SK-N-SH treated with all-trans-retinoic acid at 6 μM for 48 hours (cell line): ENCODE measurements at regions not wholly inside any gene's neighbourhood (a gene's known extent, or its start where the extent isn't known, plus 50 kb on each side); places are given as distances from the start of the nearest gene placed in this dataset.

ENCODE experiments used
- ATAC-seq: fragments of 200-7000 bp; cut with Tn5 transposase; 3 replicates; pipeline ENCODE4 v1.9.1; 2020; ENCODE audit warnings: mild to moderate bottlenecking, moderate library complexity
- ARNTL ChIP-seq: fragments of 450-650 bp; formaldehyde crosslinking; IDR thresholded peaks from 2 replicates; pipeline ENCODE4 v1.5.0; 2020; ENCODE audit warnings: low read depth, mild to moderate bottlenecking, moderate library complexity, borderline replicate concordance
- BACH2 ChIP-seq: fragments of 250-450 bp; sonication (Bioruptor Pico); IDR thresholded peaks from 2 replicates; pipeline ENCODE4 v1.9.0; 2021; ENCODE audit warnings: mild to moderate bottlenecking, borderline replicate concordance
- CSDC2 ChIP-seq: fragments of 250-450 bp; sonication (Bioruptor Pico); IDR thresholded peaks from 2 replicates; pipeline ENCODE4 v1.5.0; 2020; ENCODE audit warnings: mild to moderate bottlenecking, moderate library complexity
- GLIS3 ChIP-seq: fragments of 250-450 bp; sonication (Bioruptor Pico); IDR thresholded peaks from 2 replicates; pipeline ENCODE4 v1.5.0; 2020; ENCODE audit warnings: mild to moderate bottlenecking, moderate library complexity
- ISL1 ChIP-seq: fragments of 250-450 bp; sonication (Bioruptor Pico); IDR thresholded peaks from 2 replicates; pipeline ENCODE4 v2.1.2; 2022; ENCODE audit warnings: mild to moderate bottlenecking, moderate library complexity
- OSR1 ChIP-seq: fragments of 250-450 bp; sonication (Bioruptor Pico); IDR thresholded peaks from 2 replicates; pipeline ENCODE4 v1.8.0; 2022; ENCODE audit warnings: moderate library complexity, mild to moderate bottlenecking, inconsistent platforms
- PPARA ChIP-seq: fragments of 250-450 bp; sonication (Bioruptor Pico); IDR thresholded peaks from 2 replicates; pipeline ENCODE4 v1.5.0; 2020; ENCODE audit warnings: mild to moderate bottlenecking, borderline replicate concordance
- RARB ChIP-seq: fragments of 250-450 bp; sonication (Bioruptor Pico); IDR thresholded peaks from 2 replicates; pipeline ENCODE4 v1.8.0; 2021; ENCODE audit warnings: mild to moderate bottlenecking, moderate library complexity
- SNAI2 ChIP-seq: fragments of 250-450 bp; sonication (Bioruptor Pico); IDR thresholded peaks from 2 replicates; pipeline ENCODE4 v1.5.0; 2020; ENCODE audit warnings: mild to moderate bottlenecking, moderate library complexity
- TCF4 ChIP-seq: fragments of 250-450 bp; sonication (Bioruptor Pico); IDR thresholded peaks from 2 replicates; pipeline ENCODE4 v1.8.0; 2021; ENCODE audit warnings: mild to moderate bottlenecking, moderate library complexity, borderline replicate concordance
- TOX ChIP-seq: fragments of 250-450 bp; sonication (Bioruptor Pico); IDR thresholded peaks from 2 replicates; pipeline ENCODE4 v1.8.0; 2021; ENCODE audit warnings: mild to moderate bottlenecking, moderate library complexity, borderline replicate concordance
- ZC3H10 ChIP-seq: fragments of 250-450 bp; sonication (Bioruptor Pico); IDR thresholded peaks from 2 replicates; pipeline ENCODE4 v1.5.1; 2021; ENCODE audit warnings: mild to moderate bottlenecking, moderate library complexity
- ZFP3 ChIP-seq: fragments of 250-450 bp; sonication (Bioruptor Pico); IDR thresholded peaks from 2 replicates; pipeline ENCODE4 v1.5.0; 2020; ENCODE audit warnings: mild to moderate bottlenecking, moderate library complexity
- ZFP30 ChIP-seq: fragments of 450-650 bp; formaldehyde crosslinking; IDR thresholded peaks from 2 replicates; pipeline ENCODE4 v1.5.0; 2022; ENCODE audit warnings: mild to moderate bottlenecking, moderate library complexity
- ZNF565 ChIP-seq: fragments of 450-650 bp; formaldehyde crosslinking; conservative IDR thresholded peaks from 2 replicates; pipeline ENCODE4 v1.5.0; 2020; ENCODE audit warnings: low read depth, mild to moderate bottlenecking, moderate library complexity
- ZNF70 ChIP-seq: fragments of 450-650 bp; formaldehyde crosslinking; IDR thresholded peaks from 2 replicates; pipeline ENCODE4 v1.5.0; 2020; ENCODE audit warnings: mild to moderate bottlenecking, moderate library complexity
- ZNF8 ChIP-seq: fragments of 450-650 bp; formaldehyde crosslinking; IDR thresholded peaks from 2 replicates; pipeline ENCODE4 v1.5.0; 2020; ENCODE audit warnings: mild to moderate bottlenecking, moderate library complexity
- TF ChIP-seq, protein P1 (sequence below): fragments of 250-450 bp; sonication (Bioruptor Pico); IDR thresholded peaks from 2 replicates; pipeline ENCODE4 v1.5.1; 2020; ENCODE audit warnings: low read depth, mild to moderate bottlenecking, moderate library complexity
- TF ChIP-seq, protein P2 (sequence below): fragments of 250-450 bp; sonication (Bioruptor Pico); IDR thresholded peaks from 2 replicates; pipeline ENCODE4 v1.5.0; 2020; ENCODE audit warnings: mild to moderate bottlenecking, moderate library complexity
- TF ChIP-seq, protein P3 (sequence below): fragments of 250-450 bp; sonication (Bioruptor Pico); IDR thresholded peaks from 2 replicates; pipeline ENCODE4 v1.8.0; 2020; ENCODE audit warnings: mild to moderate bottlenecking, moderate library complexity, borderline replicate concordance

DNA sequence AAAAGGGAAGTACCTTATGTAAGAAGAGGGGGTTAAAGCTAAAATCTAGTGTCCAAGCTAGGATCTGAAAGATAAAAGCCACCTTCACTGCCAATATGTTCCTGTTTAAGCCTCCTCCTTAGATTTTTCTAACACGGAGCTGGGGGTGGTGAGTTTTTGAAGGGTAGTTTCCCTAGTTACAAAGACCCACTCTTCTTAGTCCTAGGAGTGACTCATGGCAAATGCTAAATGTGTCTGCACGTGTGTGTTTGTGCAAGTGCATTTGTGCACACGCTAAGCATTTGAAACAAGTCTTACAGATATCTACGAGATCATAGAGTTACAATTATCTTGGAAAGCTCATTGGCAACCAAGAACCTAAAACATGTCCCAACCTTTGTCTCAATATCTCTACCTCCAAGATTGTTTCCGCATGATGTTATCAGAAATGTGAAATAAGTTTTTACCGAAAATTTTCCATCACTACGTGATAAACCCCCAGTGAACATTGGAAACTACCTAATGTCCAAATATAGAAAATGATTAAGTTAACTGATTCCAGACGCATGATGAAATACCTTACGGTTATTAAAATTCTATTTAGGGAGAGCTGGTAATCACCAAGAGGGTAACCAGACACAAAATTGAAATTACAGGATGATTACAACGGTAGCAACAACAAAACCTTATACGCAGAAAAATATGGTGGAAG is 78.0 kb upstream of the HRH2 start:
- TF ChIP-seq, protein P1, sequence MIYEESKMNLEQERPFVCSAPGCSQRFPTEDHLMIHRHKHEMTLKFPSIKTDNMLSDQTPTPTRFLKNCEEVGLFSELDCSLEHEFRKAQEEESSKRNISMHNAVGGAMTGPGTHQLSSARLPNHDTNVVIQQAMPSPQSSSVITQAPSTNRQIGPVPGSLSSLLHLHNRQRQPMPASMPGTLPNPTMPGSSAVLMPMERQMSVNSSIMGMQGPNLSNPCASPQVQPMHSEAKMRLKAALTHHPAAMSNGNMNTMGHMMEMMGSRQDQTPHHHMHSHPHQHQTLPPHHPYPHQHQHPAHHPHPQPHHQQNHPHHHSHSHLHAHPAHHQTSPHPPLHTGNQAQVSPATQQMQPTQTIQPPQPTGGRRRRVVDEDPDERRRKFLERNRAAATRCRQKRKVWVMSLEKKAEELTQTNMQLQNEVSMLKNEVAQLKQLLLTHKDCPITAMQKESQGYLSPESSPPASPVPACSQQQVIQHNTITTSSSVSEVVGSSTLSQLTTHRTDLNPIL (CRISPR knock-in tag): peak; percentile 53; the same call in 1 of the 2 replicates
- TF ChIP-seq TCF4 (CRISPR knock-in tag) (no peak), OSR1 (no peak), GLIS3 (CRISPR knock-in tag) (no peak), ARNTL (CRISPR knock-in tag) (no peak), ISL1 (CRISPR knock-in tag) (peak; percentile 73)
- no peak for ATAC-seq

DNA sequence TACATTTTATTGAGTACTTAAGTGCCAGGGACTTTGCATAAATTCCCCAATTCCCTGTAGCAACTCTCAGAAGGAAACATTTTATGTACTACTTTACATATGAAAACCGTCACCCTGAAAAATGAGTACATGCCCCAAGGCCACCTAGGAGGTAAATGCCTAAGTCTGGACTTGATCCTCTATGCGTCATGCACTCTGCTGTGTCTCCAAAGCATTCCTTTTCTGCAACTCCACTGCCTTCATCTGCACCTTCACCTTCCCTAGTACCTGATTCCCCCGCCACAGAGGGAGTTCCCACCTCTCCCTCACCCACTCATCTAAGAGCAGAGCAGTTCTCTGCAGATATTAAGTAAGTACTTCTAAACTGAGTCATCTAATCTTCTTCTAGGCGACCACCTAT is 75.2 kb upstream of the HRH2 start:
- ATAC-seq: no peak
- no peak for TF ChIP-seq PPARA
- TF ChIP-seq ZNF8 (CRISPR knock-in tag): no peak
- no peak for TF ChIP-seq TOX (CRISPR knock-in tag)
- TF ChIP-seq ZC3H10 (CRISPR knock-in tag): no peak
- TF ChIP-seq SNAI2 (CRISPR knock-in tag): no peak
- no peak for TF ChIP-seq ZNF565 (CRISPR knock-in tag)
- TF ChIP-seq ISL1 (CRISPR knock-in tag): no peak
- TF ChIP-seq CSDC2 (CRISPR knock-in tag): no peak
- TF ChIP-seq OSR1: no peak
- TF ChIP-seq, protein P2, sequence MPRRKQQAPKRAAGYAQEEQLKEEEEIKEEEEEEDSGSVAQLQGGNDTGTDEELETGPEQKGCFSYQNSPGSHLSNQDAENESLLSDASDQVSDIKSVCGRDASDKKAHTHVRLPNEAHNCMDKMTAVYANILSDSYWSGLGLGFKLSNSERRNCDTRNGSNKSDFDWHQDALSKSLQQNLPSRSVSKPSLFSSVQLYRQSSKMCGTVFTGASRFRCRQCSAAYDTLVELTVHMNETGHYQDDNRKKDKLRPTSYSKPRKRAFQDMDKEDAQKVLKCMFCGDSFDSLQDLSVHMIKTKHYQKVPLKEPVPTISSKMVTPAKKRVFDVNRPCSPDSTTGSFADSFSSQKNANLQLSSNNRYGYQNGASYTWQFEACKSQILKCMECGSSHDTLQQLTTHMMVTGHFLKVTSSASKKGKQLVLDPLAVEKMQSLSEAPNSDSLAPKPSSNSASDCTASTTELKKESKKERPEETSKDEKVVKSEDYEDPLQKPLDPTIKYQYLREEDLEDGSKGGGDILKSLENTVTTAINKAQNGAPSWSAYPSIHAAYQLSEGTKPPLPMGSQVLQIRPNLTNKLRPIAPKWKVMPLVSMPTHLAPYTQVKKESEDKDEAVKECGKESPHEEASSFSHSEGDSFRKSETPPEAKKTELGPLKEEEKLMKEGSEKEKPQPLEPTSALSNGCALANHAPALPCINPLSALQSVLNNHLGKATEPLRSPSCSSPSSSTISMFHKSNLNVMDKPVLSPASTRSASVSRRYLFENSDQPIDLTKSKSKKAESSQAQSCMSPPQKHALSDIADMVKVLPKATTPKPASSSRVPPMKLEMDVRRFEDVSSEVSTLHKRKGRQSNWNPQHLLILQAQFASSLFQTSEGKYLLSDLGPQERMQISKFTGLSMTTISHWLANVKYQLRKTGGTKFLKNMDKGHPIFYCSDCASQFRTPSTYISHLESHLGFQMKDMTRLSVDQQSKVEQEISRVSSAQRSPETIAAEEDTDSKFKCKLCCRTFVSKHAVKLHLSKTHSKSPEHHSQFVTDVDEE (CRISPR knock-in tag): no peak
- TF ChIP-seq ZNF70 (CRISPR knock-in tag): no peak
- TF ChIP-seq ZFP30 (CRISPR knock-in tag): no peak

DNA sequence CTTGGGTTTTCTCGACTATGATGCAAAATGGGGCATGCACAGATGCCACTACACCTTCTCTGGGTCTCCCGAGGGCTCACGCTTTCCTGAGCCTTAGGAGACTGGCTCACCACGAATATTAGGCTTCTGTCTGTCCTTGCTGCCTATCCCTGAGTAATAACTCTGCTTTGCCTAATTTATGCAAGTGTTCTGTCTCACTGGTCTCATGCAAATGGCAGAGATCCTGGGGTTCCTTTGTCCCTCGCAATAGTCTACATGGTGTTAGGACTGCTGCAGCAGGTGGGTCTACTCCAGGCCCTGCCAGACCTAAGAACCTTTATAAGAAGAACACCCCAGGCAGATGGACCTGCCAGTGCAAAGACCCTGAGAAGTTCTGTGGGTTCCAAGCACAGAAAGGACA is 72.3 kb upstream of the HRH2 start:
- TF ChIP-seq ZFP3 (CRISPR knock-in tag) (no peak), ZC3H10 (CRISPR knock-in tag) (no peak), OSR1 (no peak), BACH2 (no peak), ZNF70 (CRISPR knock-in tag) (no peak)
- TF ChIP-seq, protein P2 (CRISPR knock-in tag): no peak
- no peak for ATAC-seq

DNA sequence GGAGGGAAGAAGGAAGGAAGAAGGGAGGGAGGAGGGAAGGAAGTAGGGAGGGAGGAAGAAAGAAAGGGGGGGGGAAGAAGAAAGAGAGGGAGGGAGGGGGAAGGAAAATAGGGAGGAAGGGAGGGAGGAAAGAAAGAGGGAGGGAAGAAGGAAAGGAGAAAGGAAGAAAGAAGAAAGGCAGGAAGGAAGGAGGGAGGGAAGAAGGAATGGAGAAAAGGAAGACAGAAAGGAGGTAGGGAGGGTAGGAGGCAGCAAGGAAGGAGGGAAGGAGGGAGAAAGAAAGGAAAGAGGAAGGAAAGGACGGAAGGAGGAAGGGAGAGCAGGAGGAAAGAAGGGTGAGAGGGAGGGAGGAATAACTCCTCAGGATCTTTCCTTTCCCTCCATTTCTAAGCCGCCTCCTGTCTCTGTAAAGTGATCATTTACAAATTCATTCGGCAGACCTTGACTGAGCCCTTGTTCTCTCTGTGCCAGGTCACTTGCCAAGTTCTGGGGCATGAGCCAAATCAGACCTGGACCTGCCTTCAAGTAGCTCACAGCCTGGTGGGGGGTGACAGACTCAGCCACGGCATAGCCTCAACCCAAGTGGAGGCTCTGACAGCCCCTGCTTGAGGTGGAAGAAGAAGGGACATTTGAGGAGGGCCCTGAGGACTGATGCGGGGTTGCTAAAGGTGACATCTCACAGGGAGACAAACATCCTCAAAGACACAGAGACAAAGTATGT is 69.0 kb upstream of the HRH2 start:
- no peak for ATAC-seq

More for the DNA sequence above, 69.0 kb upstream of the HRH2 start:
- TF ChIP-seq TCF4 (CRISPR knock-in tag) (no peak), ZFP30 (CRISPR knock-in tag) (no peak), ISL1 (CRISPR knock-in tag) (no peak), OSR1 (no peak), SNAI2 (CRISPR knock-in tag) (no peak), GLIS3 (CRISPR knock-in tag) (no peak), RARB (CRISPR knock-in tag) (no peak), ZFP3 (CRISPR knock-in tag) (no peak)
- TF ChIP-seq, protein P1 (CRISPR knock-in tag): no peak
- TF ChIP-seq, protein P3, sequence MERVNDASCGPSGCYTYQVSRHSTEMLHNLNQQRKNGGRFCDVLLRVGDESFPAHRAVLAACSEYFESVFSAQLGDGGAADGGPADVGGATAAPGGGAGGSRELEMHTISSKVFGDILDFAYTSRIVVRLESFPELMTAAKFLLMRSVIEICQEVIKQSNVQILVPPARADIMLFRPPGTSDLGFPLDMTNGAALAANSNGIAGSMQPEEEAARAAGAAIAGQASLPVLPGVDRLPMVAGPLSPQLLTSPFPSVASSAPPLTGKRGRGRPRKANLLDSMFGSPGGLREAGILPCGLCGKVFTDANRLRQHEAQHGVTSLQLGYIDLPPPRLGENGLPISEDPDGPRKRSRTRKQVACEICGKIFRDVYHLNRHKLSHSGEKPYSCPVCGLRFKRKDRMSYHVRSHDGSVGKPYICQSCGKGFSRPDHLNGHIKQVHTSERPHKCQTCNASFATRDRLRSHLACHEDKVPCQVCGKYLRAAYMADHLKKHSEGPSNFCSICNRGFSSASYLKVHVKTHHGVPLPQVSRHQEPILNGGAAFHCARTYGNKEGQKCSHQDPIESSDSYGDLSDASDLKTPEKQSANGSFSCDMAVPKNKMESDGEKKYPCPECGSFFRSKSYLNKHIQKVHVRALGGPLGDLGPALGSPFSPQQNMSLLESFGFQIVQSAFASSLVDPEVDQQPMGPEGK (CRISPR knock-in tag): no peak
